HEK293 (cell line): ENCODE measurements at regions not wholly inside any gene's neighbourhood (a gene's known extent, or its start where the extent isn't known, plus 50 kb on each side); places are given as distances from the start of the nearest gene placed in this dataset.

Source experiments
- ZNF114 ChIP-seq: fragments of 450-650 bp; formaldehyde crosslinking; IDR thresholded peaks from 2 replicates; pipeline ENCODE4 v1.5.0; 2017; ENCODE audit warnings: missing biosample characterization, missing genetic modification characterization
- ZNF274 ChIP-seq, 2 experiments: fragments of 200-500 bp in 1 of 2; fragments of 450-650 bp in 1 of 2; sonication (Bioruptor generic) in 1 of 2; formaldehyde crosslinking in 1 of 2; IDR thresholded peaks; 2 replicates each; pipeline versions ENCODE4 v1.5.1 to v1.6.1; 2014 to 2016; ENCODE audit warnings: borderline replicate concordance in 1 of 2, inconsistent platforms in 1 of 2, low read length in 1 of 2, missing biosample characterization in 1 of 2, missing genetic modification characterization in 1 of 2
- ZNF510 ChIP-seq: fragments of 450-650 bp; formaldehyde crosslinking; IDR thresholded peaks from 2 replicates; pipeline ENCODE4 v1.5.1; 2018; ENCODE audit warnings: mild to moderate bottlenecking, missing genetic modification characterization, missing biosample characterization; ENCODE audit not compliant: insufficient replicate concordance
- TF ChIP-seq, protein P1 (sequence below): fragments of 450-650 bp; formaldehyde crosslinking; IDR thresholded peaks from 2 replicates; pipeline ENCODE4 v1.5.1; 2016; ENCODE audit warnings: missing biosample characterization, missing genetic modification characterization
- TF ChIP-seq, protein P2 (sequence below): fragments of 450-650 bp; formaldehyde crosslinking; IDR thresholded peaks from 2 replicates; pipeline ENCODE4 v1.5.1; 2016; ENCODE audit warnings: missing biosample characterization, missing genetic modification characterization
- TF ChIP-seq, protein P3 (sequence below): fragments of 450-650 bp; formaldehyde crosslinking; IDR thresholded peaks from 2 replicates; pipeline ENCODE4 v1.5.1; 2016; ENCODE audit warnings: missing biosample characterization, missing genetic modification characterization, low read depth

DNA sequence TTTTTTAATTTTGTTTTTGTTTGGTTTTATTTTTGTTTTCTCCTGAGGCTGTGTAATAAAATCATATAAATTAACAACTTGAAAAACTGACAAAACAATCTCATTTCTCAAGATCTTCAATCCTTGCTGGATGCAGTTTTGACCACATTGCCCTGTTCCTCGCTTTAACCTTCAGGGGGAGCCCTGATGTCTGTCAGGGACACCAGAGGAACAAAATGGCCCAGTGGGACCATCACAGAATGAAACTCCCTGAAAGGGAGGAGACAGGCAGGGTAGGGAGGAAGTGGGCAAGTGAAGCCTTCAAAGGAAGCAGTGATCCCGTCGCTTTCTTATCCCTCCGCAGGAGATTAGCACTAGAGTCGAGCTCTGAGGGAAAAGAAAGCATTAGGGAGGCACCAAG lies 274.9 kb upstream of the LDB2 start:
- no peak for TF ChIP-seq ZNF274 (IDR thresholded peaks at IDR 0.05; ENCODE audit: low read length)
- no peak for TF ChIP-seq ZNF274 (tag by site-specific recombination; IDR thresholded peaks at IDR 0.05; ENCODE audit: borderline replicate concordance)
- TF ChIP-seq, protein P1, sequence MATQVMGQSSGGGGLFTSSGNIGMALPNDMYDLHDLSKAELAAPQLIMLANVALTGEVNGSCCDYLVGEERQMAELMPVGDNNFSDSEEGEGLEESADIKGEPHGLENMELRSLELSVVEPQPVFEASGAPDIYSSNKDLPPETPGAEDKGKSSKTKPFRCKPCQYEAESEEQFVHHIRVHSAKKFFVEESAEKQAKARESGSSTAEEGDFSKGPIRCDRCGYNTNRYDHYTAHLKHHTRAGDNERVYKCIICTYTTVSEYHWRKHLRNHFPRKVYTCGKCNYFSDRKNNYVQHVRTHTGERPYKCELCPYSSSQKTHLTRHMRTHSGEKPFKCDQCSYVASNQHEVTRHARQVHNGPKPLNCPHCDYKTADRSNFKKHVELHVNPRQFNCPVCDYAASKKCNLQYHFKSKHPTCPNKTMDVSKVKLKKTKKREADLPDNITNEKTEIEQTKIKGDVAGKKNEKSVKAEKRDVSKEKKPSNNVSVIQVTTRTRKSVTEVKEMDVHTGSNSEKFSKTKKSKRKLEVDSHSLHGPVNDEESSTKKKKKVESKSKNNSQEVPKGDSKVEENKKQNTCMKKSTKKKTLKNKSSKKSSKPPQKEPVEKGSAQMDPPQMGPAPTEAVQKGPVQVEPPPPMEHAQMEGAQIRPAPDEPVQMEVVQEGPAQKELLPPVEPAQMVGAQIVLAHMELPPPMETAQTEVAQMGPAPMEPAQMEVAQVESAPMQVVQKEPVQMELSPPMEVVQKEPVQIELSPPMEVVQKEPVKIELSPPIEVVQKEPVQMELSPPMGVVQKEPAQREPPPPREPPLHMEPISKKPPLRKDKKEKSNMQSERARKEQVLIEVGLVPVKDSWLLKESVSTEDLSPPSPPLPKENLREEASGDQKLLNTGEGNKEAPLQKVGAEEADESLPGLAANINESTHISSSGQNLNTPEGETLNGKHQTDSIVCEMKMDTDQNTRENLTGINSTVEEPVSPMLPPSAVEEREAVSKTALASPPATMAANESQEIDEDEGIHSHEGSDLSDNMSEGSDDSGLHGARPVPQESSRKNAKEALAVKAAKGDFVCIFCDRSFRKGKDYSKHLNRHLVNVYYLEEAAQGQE (tag by site-specific recombination): no peak
- TF ChIP-seq, protein P2, sequence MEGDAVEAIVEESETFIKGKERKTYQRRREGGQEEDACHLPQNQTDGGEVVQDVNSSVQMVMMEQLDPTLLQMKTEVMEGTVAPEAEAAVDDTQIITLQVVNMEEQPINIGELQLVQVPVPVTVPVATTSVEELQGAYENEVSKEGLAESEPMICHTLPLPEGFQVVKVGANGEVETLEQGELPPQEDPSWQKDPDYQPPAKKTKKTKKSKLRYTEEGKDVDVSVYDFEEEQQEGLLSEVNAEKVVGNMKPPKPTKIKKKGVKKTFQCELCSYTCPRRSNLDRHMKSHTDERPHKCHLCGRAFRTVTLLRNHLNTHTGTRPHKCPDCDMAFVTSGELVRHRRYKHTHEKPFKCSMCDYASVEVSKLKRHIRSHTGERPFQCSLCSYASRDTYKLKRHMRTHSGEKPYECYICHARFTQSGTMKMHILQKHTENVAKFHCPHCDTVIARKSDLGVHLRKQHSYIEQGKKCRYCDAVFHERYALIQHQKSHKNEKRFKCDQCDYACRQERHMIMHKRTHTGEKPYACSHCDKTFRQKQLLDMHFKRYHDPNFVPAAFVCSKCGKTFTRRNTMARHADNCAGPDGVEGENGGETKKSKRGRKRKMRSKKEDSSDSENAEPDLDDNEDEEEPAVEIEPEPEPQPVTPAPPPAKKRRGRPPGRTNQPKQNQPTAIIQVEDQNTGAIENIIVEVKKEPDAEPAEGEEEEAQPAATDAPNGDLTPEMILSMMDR (tag by site-specific recombination): no peak
- no peak for TF ChIP-seq ZNF510 (tag by site-specific recombination)
- TF ChIP-seq, protein P3, sequence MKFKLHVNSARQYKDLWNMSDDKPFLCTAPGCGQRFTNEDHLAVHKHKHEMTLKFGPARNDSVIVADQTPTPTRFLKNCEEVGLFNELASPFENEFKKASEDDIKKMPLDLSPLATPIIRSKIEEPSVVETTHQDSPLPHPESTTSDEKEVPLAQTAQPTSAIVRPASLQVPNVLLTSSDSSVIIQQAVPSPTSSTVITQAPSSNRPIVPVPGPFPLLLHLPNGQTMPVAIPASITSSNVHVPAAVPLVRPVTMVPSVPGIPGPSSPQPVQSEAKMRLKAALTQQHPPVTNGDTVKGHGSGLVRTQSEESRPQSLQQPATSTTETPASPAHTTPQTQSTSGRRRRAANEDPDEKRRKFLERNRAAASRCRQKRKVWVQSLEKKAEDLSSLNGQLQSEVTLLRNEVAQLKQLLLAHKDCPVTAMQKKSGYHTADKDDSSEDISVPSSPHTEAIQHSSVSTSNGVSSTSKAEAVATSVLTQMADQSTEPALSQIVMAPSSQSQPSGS (tag by site-specific recombination): no peak
- no peak for TF ChIP-seq ZNF114 (tag by site-specific recombination)
